ENCODE measurements at regions not wholly inside any gene's neighbourhood (a gene's known extent, or its start where the extent isn't known, plus 50 kb on each side); places are given as distances from the start of the nearest gene placed in this dataset.
"Not testable (repeated sequence)": the region's sequence is repeated elsewhere in the genome, so short reads cannot be mapped to it uniquely, and the experiment has no call there.

DNA sequence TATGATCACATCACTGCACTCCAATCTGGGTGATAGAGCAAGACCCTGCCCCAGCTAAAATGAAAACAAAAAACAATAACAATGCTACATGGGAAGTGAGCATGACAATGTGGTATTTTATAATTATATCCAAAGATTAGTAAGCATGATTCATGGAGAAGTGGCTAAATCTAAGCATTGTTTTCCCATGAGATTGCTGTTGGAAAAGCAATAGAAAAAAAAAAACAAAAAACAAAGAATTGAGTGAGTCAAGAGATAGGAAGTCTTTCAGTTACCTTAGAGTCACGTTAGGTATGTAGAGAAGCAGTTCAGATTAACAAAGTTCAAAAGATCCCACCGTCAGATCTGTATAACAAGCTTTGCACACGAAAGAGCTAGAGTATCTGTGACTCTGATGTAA lies 210.3 kb upstream of the CNTN6 start:
- no peak for DNase-seq
- H3K36me3 ChIP-seq (ENCODE audit: insufficient read depth, low read length) = no peaks in the 10 kb centered on the region

GRCh38 chr3:901953-902778 lies 190.7 kb upstream of the CNTN6 start:
- Histone ChIP-seq H3K9me3 (ENCODE audit: low read length) (no peaks in the 10 kb centered on the region), H3K79me2 (ENCODE audit: low read length) (no peaks in the 10 kb centered on the region), H3K4me3 (ENCODE audit: low read length) (no peak overlapping the region), H4K20me1 (ENCODE audit: insufficient read depth, low read depth, low read length) (no peaks in the 10 kb centered on the region), H3K27ac (ENCODE audit: low read length) (no peak overlapping the region), H3K27me3 (ENCODE audit: low read length) (no peaks in the 10 kb centered on the region), H3K4me1 (ENCODE audit: low read length) (no peaks in the 10 kb centered on the region; the same call in 1 of the 2 replicates), H3K4me2 (ENCODE audit: low read depth, low read length, poor library complexity, severe bottlenecking) (no peak overlapping the region), H3K9me2 (replicated peaks; ENCODE audit: insufficient read depth, low read length) (no peaks in the 10 kb centered on the region), H3K9ac (ENCODE audit: low read length) (no peak overlapping the region), H3K36me3 (ENCODE audit: insufficient read depth, low read length) (no peaks in the 10 kb centered on the region), H2AFZ (ENCODE audit: low read length) (no peak overlapping the region)
- DNase-seq = peak; percentile 65

More for the DNA sequence above, 210.3 kb upstream of the CNTN6 start:
- H3K4me3 ChIP-seq (ENCODE audit: low read length) = no peak overlapping the region
- H3K79me2 ChIP-seq (ENCODE audit: low read length) = no peaks in the 10 kb centered on the region
- H2AFZ ChIP-seq (ENCODE audit: low read length) = no peak overlapping the region
- no peak overlapping the region for H3K9ac ChIP-seq (ENCODE audit: low read length)
- H3K4me1 ChIP-seq (ENCODE audit: low read length) = no peaks in the 10 kb centered on the region
- H3K27ac ChIP-seq (ENCODE audit: low read length) = no peak overlapping the region
- no peaks in the 10 kb centered on the region for H4K20me1 ChIP-seq (ENCODE audit: insufficient read depth, low read depth, low read length)
- no peaks in the 10 kb centered on the region for H3K9me2 ChIP-seq (replicated peaks; ENCODE audit: insufficient read depth, low read length)
- no peak overlapping the region for H3K4me2 ChIP-seq (ENCODE audit: low read depth, low read length, poor library complexity, severe bottlenecking)
- H3K9me3 ChIP-seq (ENCODE audit: low read length) = no peaks in the 10 kb centered on the region
- H3K27me3 ChIP-seq (ENCODE audit: low read length) = no peaks in the 10 kb centered on the region

GRCh38 chr3:905217-905616 lies 187.6 kb upstream of the CNTN6 start:
- no peak for DNase-seq
- Histone ChIP-seq H3K4me3 (ENCODE audit: low read length) (no peak overlapping the region), H3K9ac (ENCODE audit: low read length) (no peak overlapping the region), H3K36me3 (ENCODE audit: insufficient read depth, low read length) (no peaks in the 10 kb centered on the region), H3K4me1 (ENCODE audit: low read length) (no peaks in the 10 kb centered on the region; the same call in 1 of the 2 replicates), H3K9me2 (replicated peaks; ENCODE audit: insufficient read depth, low read length) (no peaks in the 10 kb centered on the region; the same call in 1 of the 2 replicates), H3K27ac (ENCODE audit: low read length) (no peak overlapping the region), H3K4me2 (ENCODE audit: low read depth, low read length, poor library complexity, severe bottlenecking) (no peak overlapping the region), H3K27me3 (ENCODE audit: low read length) (no peaks in the 10 kb centered on the region), H3K9me3 (ENCODE audit: low read length) (no peaks in the 10 kb centered on the region), H2AFZ (ENCODE audit: low read length) (no peak overlapping the region), H3K79me2 (ENCODE audit: low read length) (no peaks in the 10 kb centered on the region), H4K20me1 (ENCODE audit: insufficient read depth, low read depth, low read length) (no peaks in the 10 kb centered on the region)

GRCh38 chr3:906739-907138 lies 186.1 kb upstream of the CNTN6 start:
- no peak for DNase-seq
- Histone ChIP-seq H3K79me2 (ENCODE audit: low read length) (no peaks in the 10 kb centered on the region), H3K27ac (ENCODE audit: low read length) (no peak overlapping the region), H3K4me3 (ENCODE audit: low read length) (no peak overlapping the region), H4K20me1 (ENCODE audit: insufficient read depth, low read depth, low read length) (no peaks in the 10 kb centered on the region), H3K36me3 (ENCODE audit: insufficient read depth, low read length) (no peaks in the 10 kb centered on the region), H3K9ac (ENCODE audit: low read length) (no peak overlapping the region), H2AFZ (ENCODE audit: low read length) (no peak overlapping the region), H3K9me3 (ENCODE audit: low read length) (no peaks in the 10 kb centered on the region), H3K9me2 (replicated peaks; ENCODE audit: insufficient read depth, low read length) (no peaks in the 10 kb centered on the region; the same call in 1 of the 2 replicates), H3K4me1 (ENCODE audit: low read length) (no peaks in the 10 kb centered on the region; the same call in 1 of the 2 replicates), H3K27me3 (ENCODE audit: low read length) (no peaks in the 10 kb centered on the region), H3K4me2 (ENCODE audit: low read depth, low read length, poor library complexity, severe bottlenecking) (no peak overlapping the region)

GRCh38 chr3:908839-909238 lies 184.0 kb upstream of the CNTN6 start:
- Histone ChIP-seq H3K27ac (ENCODE audit: low read length) (no peak overlapping the region), H3K9ac (ENCODE audit: low read length) (no peak overlapping the region), H3K4me1 (ENCODE audit: low read length) (no peaks in the 10 kb centered on the region; the same call in 1 of the 2 replicates), H2AFZ (ENCODE audit: low read length) (no peak overlapping the region), H4K20me1 (ENCODE audit: insufficient read depth, low read depth, low read length) (no peaks in the 10 kb centered on the region), H3K9me3 (ENCODE audit: low read length) (no peaks in the 10 kb centered on the region), H3K9me2 (replicated peaks; ENCODE audit: insufficient read depth, low read length) (no peaks in the 10 kb centered on the region; the same call in 1 of the 2 replicates), H3K36me3 (ENCODE audit: insufficient read depth, low read length) (no peaks in the 10 kb centered on the region), H3K4me3 (ENCODE audit: low read length) (no peak overlapping the region), H3K79me2 (ENCODE audit: low read length) (no peaks in the 10 kb centered on the region), H3K4me2 (ENCODE audit: low read depth, low read length, poor library complexity, severe bottlenecking) (no peak overlapping the region), H3K27me3 (ENCODE audit: low read length) (no peaks in the 10 kb centered on the region)
- no peak for DNase-seq

GRCh38 chr3:912717-913116 lies 180.1 kb upstream of the CNTN6 start:
- not testable (repeated sequence) for H3K27me3 ChIP-seq (ENCODE audit: low read length); H3K36me3 ChIP-seq (ENCODE audit: insufficient read depth, low read length); H3K9me3 ChIP-seq (ENCODE audit: low read length); H3K27ac ChIP-seq (ENCODE audit: low read length); H3K4me3 ChIP-seq (ENCODE audit: low read length); H3K79me2 ChIP-seq (ENCODE audit: low read length); H2AFZ ChIP-seq (ENCODE audit: low read length); H3K9ac ChIP-seq (ENCODE audit: low read length); H3K9me2 ChIP-seq (replicated peaks; ENCODE audit: insufficient read depth, low read length); H3K4me1 ChIP-seq (ENCODE audit: low read length); H3K4me2 ChIP-seq (ENCODE audit: low read depth, low read length, poor library complexity, severe bottlenecking); H4K20me1 ChIP-seq (ENCODE audit: insufficient read depth, low read depth, low read length); DNase-seq

DNA sequence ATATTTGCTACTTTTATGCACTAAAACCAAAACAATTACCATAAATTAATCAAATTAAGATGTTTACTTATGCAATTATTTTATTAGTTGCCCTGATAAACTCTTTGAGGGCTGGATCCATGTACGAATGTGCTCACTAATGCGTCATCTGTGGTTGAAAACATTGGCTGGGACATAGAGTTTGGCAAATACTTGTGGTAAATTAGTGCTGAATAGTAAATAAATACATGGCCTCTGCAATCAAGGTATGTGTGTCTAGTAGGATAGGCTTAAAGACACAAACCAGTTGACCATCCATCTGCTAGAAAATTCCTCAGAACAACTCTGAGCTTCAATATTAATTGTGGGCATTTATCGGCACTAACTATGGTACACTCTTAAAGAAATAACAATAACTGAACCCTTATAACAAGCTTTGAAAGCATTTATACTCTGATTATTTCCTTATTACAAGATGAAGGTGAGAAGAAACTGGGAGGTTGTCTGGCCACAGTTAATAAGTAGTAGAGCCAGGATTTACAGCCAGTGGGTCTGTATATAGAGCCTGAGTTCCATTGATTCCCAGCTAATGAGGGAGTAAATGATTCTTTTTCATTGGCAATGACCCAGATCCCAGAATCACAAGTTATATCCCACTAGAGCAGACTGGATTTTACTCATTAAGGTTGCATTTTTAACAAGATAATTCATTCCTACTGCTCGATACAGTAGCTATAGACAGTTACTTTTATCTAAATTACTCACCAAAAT lies 169.5 kb upstream of the CNTN6 start:
- Histone ChIP-seq H3K27ac (ENCODE audit: low read length) (no peak overlapping the region), H4K20me1 (ENCODE audit: insufficient read depth, low read depth, low read length) (no peaks in the 10 kb centered on the region), H3K4me3 (ENCODE audit: low read length) (no peak overlapping the region), H3K9ac (ENCODE audit: low read length) (no peak overlapping the region), H3K79me2 (ENCODE audit: low read length) (no peaks in the 10 kb centered on the region), H3K4me1 (ENCODE audit: low read length) (no peaks in the 10 kb centered on the region), H3K36me3 (ENCODE audit: insufficient read depth, low read length) (no peaks in the 10 kb centered on the region), H3K27me3 (ENCODE audit: low read length) (no peaks in the 10 kb centered on the region), H2AFZ (ENCODE audit: low read length) (no peak overlapping the region), H3K9me2 (replicated peaks; ENCODE audit: insufficient read depth, low read length) (no peaks in the 10 kb centered on the region; the same call in 1 of the 2 replicates), H3K4me2 (ENCODE audit: low read depth, low read length, poor library complexity, severe bottlenecking) (no peak overlapping the region), H3K9me3 (ENCODE audit: low read length) (peaks cover 3% of the 10 kb centered on the region; the same call in 1 of the 2 replicates)
- DNase-seq = no peak

DNA sequence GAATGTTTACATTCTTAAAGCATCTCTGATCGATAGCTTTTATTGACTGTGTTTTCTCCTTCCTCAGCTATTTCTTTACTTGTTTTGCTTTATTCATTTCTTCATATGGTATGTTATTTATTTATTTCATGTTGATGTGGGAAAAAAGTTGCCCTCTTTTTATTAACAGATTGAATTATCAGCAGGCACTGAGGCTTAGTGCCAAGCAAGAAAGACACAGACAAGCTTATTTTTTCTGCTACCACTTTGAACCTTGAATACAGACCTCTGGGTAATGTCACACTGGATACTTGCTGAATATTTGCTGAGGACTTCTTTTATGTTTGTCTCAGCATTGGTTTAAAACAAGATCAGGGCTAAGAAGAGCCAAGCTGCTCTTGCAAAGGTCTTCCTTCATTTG lies 162.0 kb upstream of the CNTN6 start:
- Histone ChIP-seq H3K4me3 (ENCODE audit: low read length) (no peak overlapping the region), H2AFZ (ENCODE audit: low read length) (no peak overlapping the region), H3K79me2 (ENCODE audit: low read length) (no peaks in the 10 kb centered on the region), H3K9ac (ENCODE audit: low read length) (no peak overlapping the region), H3K4me1 (ENCODE audit: low read length) (no peaks in the 10 kb centered on the region), H3K9me2 (replicated peaks; ENCODE audit: insufficient read depth, low read length) (no peaks in the 10 kb centered on the region), H3K4me2 (ENCODE audit: low read depth, low read length, poor library complexity, severe bottlenecking) (no peak overlapping the region), H4K20me1 (ENCODE audit: insufficient read depth, low read depth, low read length) (no peaks in the 10 kb centered on the region), H3K27me3 (ENCODE audit: low read length) (no peaks in the 10 kb centered on the region), H3K9me3 (ENCODE audit: low read length) (0 out of 2 replicates have a peak, but pooled peaks cover 3% of the 10 kb centered on the region), H3K27ac (ENCODE audit: low read length) (no peak overlapping the region), H3K36me3 (ENCODE audit: insufficient read depth, low read length) (no peaks in the 10 kb centered on the region)
- no peak for DNase-seq
